HG02885 (cell line): ENCODE measurements at regions not wholly inside any gene's neighbourhood (a gene's known extent, or its start where the extent isn't known, plus 50 kb on each side); places are given as distances from the start of the nearest gene placed in this dataset.
"Not testable (repeated sequence)": the region's sequence is repeated elsewhere in the genome, so short reads cannot be mapped to it uniquely, and the experiment has no call there.

Source experiments
- ATAC-seq: cut with Tn5 transposase; IDR thresholded peaks from one replicate; pipeline ENCODE4 v1.9.1; 2021; ENCODE audit warnings: mild to moderate bottlenecking; ENCODE audit not compliant: unreplicated experiment, poor library complexity

GRCh38 chr1:194084755-194085154, 898.3 kb upstream of the B3GALT2 start:
- no peak for ATAC-seq

GRCh38 chr1:194081444-194081843, 895.0 kb upstream of the B3GALT2 start:
- ATAC-seq: no peak

GRCh38 chr1:194080826-194081225, 894.4 kb upstream of the B3GALT2 start:
- ATAC-seq: no peak

- peak; percentile 73 for ATAC-seq
Measured at GRCh38 chr1:194078765-194079164, 892.4 kb upstream of the B3GALT2 start.

- ATAC-seq: no peak
Measured at GRCh38 chr1:194076646-194077045, 890.2 kb upstream of the B3GALT2 start.

GRCh38 chr1:194073833-194074232, 887.4 kb upstream of the B3GALT2 start:
- no peak for ATAC-seq

- no peak for ATAC-seq
Measured at GRCh38 chr1:194071205-194071604, 884.8 kb upstream of the B3GALT2 start.

- ATAC-seq: no peak
Measured at GRCh38 chr1:194069831-194070218, 883.4 kb upstream of the B3GALT2 start.

GRCh38 chr1:194069168-194069830, 882.9 kb upstream of the B3GALT2 start:
- ATAC-seq: no peak

- no peak for ATAC-seq
Measured at GRCh38 chr1:194068446-194069167, 882.2 kb upstream of the B3GALT2 start.

GRCh38 chr1:194067772-194068171, 881.4 kb upstream of the B3GALT2 start:
- no peak for ATAC-seq

- no peak for ATAC-seq
Measured at GRCh38 chr1:194062962-194063361, 876.5 kb upstream of the B3GALT2 start.

- no peak for ATAC-seq
Measured at GRCh38 chr1:194062526-194062925, 876.1 kb upstream of the B3GALT2 start.

GRCh38 chr1:194060481-194060880, 874.1 kb upstream of the B3GALT2 start:
- ATAC-seq: no peak

- ATAC-seq: not testable (repeated sequence)
Measured at GRCh38 chr1:194058268-194058667, 871.9 kb upstream of the B3GALT2 start.

- ATAC-seq: no peak
Measured at GRCh38 chr1:194056169-194056568, 869.8 kb upstream of the B3GALT2 start.

GRCh38 chr1:194055536-194055935, 869.1 kb upstream of the B3GALT2 start:
- ATAC-seq: no peak

GRCh38 chr1:194052514-194053338, 866.3 kb upstream of the B3GALT2 start:
- peak; percentile 60 for ATAC-seq

GRCh38 chr1:194047921-194048320, 861.5 kb upstream of the B3GALT2 start:
- no peak for ATAC-seq

- no peak for ATAC-seq
Measured at GRCh38 chr1:194047206-194047605, 860.8 kb upstream of the B3GALT2 start.

GRCh38 chr1:194045416-194045815, 859.0 kb upstream of the B3GALT2 start:
- no peak for ATAC-seq
